Skeletal muscle cell (primary cell): ENCODE measurements at regions not wholly inside any gene's neighbourhood (a gene's known extent, or its start where the extent isn't known, plus 50 kb on each side); places are given as distances from the start of the nearest gene placed in this dataset.

Source experiments
- DNase-seq: peaks from one replicate; pipeline ENCODE4 v3.0.0-alpha.2; 2010; ENCODE audit warnings: low read depth
- H3K4me3 ChIP-seq: 2 replicates; pipeline ENCODE4 v1.5.1; 2011; ENCODE audit warnings: low read depth, mild to moderate bottlenecking, control low read depth, low read length, moderate library complexity

DNA sequence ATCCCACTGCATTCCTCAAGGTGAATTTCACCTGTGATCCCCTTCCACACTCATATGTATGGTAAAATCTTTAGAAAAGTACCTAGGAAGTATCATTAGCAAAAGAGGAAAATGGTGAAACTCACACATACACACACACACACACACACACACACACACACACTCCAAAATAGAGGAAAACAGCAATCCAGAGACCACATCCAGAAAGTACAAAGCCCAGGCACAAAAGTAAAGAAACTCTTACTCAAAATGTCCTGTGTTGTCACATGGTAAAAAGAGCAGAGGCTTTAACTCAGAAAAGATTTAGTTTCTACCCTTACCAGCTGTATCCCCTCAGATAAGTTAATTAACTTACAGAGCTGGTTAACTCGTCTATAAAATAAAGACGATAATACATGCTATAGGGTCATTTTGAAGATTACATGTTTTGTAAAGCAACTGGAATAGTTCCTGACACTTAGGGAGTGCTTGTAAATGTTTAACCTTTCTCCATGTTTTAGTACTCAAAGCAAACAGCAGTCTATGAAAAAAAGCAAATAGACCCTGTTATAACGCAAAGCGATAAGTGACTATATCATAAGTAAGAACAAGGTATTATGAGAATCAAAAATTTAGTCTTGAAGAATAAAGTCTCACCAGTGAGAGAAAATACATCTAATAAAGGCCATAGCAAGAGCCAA is 360.0 kb upstream of the LRATD1 start:
- no peak for DNase-seq
- H3K4me3 ChIP-seq = no peak overlapping the region

DNA sequence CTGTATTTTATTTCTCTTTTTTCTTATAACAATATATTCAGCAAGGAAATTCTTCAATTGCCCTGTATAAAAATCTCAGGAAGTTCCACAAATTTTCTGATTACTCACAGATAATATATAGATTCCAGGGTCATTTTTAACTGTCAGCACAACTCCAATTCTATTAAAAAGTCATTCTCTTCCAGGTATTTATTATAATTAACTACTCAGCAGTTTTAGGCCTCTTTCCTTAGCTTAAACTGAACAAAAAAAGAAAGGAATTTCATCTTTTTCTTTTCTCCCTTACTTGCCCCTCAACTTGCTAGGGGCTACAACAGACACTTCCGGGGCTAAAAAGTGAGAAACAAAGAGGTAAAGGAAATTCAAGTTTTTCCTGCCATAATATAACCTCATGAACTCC is 358.9 kb upstream of the LRATD1 start:
- H3K4me3 ChIP-seq = no peak overlapping the region

DNA sequence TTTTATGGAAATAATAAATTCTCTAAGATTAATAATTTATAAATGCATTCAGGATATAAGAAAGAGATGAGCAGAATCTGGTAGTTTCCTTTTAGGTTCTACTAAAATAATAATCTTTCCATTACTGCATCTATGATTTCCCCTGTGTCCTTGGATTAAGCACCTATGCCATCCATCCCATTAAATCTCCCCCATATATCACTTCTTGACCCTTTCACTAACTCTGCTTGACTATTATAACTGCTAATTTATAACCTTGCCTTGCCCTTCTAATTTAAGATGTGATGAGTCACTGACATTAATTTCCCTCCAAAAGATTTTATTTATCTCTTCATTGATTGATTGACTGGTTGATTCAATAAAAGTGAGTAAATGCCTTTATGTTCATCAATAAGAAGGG is 348.3 kb upstream of the LRATD1 start:
- H3K4me3 ChIP-seq = no peak overlapping the region
- DNase-seq = no peak

More for the DNA sequence above, 358.9 kb upstream of the LRATD1 start:
- DNase-seq = no peak

DNA sequence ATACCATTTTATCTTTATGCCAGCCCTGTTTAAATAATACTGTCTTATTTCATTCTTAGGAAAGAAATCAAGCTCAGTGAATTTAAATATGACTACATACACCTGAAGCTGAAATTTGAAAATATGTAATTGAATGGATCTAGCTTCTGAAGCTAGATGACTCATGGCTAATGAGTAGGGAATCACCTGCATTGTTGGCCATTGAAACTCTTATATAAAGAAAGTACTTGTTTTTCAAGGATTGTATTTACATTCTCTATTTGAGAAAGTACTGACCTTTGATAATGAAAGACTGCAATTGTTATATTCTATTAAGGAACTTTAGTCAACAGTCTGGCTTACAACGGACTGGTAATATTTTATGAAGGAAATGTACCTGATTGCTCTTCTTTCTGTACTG is 346.7 kb upstream of the LRATD1 start:
- H3K4me3 ChIP-seq = no peak overlapping the region

DNA sequence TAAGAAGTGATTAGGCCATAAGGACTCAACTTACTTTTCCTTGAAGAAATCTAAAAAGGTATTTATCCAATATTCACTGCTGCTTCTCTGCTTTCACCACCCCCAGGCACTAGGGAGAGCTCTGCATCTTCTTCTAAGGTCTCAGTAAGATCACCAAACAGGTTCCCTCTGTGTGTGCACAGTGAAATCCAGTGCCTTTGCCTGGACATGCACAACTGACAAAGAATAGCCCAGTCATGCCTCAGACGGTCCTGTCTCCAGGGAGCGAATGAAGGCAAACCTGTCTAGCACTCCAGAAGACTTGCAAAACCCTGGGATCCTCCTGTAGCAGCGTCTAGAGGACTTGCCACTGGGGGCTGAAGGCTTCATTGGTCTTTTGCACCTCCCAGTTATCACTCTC is 344.5 kb upstream of the LRATD1 start:
- no peak for DNase-seq
- H3K4me3 ChIP-seq = no peak overlapping the region

More for the DNA sequence above, 346.7 kb upstream of the LRATD1 start:
- no peak for DNase-seq

DNA sequence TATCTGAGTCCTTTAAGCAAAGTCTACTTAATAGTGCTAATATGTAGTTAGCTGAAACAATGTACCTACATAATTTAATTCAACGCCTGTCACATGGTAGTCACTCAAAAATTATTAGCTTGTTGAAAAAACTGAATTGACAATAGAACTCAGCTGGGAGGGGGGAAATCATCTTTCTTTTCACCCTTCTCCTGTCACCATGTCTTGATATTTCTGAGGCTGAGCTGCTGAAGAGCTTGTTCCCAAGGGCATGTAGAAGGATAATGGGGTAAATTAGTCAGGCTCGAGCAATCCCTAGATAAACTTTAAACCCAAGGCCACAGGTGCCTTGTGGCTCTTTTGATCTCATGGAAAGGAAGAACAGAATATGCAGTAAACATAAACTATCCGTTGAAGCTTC is 339.6 kb upstream of the LRATD1 start:
- H3K4me3 ChIP-seq = no peak overlapping the region
- DNase-seq = no peak

DNA sequence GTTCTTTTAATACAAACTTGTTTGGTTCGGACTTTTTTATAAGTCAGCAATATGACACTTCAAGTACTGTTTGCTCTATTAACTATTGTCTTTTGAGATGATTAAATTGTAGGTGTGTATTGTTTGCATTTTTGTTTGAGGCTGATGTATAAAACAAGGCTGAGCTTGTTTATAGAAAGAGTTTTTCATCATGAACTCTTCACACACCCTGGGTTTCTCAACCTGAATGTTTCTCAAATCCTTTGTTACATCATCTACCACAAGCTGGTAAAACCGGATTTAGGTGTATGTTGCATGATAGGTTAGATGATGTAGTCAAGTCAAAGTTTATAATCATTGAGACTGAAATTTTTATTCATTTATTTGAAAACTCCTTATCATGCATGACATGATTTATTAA is 335.2 kb upstream of the LRATD1 start:
- DNase-seq = no peak
- H3K4me3 ChIP-seq = no peak overlapping the region

DNA sequence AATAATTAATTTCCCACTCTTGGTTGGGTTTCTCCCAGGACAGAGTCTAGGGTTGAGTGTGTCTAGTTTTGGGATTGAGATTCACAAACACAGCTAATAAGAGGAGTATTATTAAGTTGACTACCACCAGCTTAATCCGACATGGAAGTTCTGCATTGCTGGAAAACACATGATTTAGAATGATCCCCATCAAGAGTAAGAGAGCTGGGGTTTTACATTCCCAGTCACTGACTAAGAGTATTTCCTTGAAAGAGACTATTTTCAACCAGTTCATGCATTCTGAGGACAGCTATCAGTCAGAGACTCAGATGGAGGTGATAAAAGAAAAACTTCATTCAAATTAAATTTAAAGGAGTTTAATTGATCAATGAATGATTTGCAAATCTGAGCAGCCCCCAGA is 334.6 kb upstream of the LRATD1 start:
- no peak for DNase-seq
- H3K4me3 ChIP-seq = no peak overlapping the region

DNA sequence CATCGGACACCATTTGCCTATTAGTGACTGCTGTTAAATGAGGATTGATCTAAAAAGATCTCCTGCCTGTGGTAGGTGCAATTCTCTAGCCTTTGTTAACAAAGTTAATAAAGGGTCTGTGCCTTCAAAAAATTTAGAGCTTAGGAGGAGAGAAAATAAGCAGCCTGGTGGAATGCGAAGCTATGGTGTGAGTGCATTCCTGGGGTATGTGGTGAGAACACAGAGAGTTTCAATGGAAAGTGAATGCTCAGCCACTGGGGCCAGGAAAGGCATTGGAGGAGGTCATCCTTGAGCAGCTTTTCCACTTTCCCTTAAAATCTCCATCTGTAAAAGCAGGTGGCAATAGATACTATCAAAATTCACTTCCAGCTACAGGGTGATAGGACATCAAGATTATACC is 331.2 kb upstream of the LRATD1 start:
- H3K4me3 ChIP-seq = no peak overlapping the region
- DNase-seq = no peak

DNA sequence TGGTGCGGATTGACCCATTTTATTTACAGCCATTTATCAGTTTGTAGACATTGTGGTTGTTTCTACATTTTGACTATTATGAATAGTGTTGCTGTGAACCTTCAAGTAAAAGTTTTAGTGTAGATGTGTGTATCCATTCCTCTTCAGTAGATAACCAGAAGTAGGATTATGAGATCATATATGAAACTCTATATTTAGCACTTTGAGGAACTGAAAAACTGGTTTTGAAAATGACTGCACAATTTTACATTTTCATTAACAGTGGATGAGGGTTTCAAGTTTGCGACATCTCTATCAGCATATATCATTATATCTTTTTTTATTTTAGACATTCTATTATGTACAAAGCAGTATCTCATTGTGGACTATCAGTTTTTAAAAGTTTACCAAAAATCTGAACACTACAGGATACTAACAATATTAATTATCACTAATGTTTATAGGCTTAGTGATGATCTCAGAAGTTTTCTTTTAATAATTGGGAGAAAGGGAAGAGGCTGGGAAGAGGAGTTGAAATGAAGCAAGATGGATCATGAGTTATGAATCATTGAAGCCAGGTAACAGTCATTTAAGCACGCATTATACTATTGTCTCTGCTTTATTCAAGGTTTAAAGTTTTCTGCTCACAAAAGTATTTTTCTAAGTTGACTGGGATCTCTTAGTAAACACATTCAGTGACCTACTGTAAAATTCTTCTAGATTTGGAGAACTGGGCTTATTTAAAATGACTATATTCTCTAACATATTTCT is 329.0 kb upstream of the LRATD1 start:
- H3K4me3 ChIP-seq = no peak overlapping the region
- no peak for DNase-seq

DNA sequence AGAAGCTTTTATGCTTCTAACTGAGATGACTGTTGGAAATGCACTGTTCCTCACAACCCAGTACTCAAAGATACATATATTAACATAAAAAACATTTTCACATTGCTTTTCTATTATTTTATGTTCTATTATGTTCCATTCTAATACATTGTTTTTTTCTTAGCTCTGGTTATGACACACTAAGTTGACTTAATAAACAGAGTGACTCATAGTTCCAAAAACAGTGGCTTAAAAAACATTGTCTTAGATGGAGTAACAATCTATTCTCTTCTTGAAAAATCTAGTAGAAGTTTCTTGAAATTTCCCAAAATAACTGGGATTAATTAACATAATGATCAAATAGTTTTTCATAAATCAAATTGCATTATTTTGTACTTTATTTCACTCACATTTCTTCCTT is 328.2 kb upstream of the LRATD1 start:
- DNase-seq = no peak
- no peak overlapping the region for H3K4me3 ChIP-seq

DNA sequence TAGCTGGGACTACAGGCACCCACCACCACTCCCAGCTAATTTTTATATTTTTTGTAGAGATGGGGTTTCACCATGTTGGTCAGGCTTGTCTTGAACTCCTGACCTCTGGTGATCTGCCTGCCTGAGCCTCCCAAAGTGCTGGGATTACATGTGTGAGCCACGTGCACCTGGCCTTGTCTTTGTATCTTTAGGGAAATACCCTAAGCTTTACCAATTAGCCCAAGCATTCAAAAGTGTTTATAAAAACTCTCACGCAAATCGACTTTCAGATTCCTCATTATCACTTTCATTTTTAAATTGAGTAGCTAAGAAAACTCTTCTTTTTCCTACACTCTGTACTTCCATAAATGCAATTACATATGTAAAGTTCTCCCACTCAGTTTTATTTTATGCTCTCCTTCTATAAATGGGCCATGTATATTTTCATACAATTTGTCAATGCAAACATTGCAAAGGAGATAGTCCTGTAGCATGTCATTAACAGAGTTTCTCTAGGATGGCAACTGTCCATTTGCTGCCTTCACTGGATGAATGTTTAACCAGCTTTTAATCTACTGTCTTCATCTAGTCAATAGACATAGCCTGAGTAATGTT is 326.2 kb upstream of the LRATD1 start:
- no peak for DNase-seq
- no peak overlapping the region for H3K4me3 ChIP-seq

DNA sequence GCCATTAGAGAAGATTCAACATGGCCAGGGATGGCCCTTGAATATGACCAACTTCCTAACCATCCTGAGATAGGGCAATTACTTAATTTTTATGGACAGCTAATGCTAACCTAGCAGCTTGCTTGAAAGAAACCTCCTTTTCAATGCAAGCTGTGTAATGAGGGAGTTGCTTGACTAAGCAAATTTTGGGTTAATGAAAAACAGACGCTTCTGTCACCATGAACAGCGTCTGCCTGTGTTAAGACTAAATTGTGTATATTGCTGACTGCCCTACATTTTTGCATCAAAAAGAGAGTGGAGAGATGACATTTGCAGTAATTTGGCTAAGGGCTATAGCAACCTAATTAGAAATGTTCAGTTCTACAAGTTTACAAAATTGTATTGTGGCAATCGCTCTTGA is 319.2 kb upstream of the LRATD1 start:
- no peak for DNase-seq
- no peak overlapping the region for H3K4me3 ChIP-seq

DNA sequence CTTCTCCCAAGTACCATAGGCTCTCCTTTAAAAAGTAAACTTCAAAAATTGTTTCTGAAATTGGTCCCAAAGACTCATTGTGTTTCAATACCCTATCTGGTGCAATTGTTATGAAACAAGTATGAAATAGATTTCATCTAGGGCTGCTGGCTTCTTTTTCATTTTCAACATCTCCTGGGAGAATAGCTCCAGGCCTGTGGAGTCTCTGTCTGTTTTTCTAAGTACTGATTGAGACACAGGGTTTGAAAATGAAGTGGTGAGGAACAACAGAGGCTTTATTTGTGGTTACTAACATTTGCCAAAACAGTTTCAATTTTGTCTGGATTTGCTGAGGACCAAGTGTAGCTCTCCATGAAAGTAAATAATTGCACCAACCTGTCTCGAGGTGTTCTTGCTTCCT is 315.9 kb upstream of the LRATD1 start:
- H3K4me3 ChIP-seq = no peak overlapping the region
- no peak for DNase-seq

DNA sequence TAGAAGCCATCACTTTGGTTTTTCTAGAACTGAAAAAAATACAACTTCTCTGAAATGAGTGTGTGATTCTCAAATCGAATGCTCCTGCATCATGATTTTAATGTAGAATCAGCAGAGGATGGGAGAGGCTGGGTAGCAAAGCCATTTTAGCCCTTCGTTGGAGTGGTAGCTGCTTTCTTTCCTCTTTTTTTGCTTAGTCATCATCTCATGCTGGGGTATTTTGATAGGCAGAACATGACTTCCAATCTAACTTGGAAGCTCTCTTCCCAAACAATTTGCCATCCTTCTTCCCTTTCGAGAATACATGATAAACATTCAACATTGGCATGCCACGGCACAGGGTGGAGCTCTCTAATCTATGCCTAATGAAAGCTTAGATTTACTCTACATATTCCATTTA is 311.2 kb upstream of the LRATD1 start:
- no peak overlapping the region for H3K4me3 ChIP-seq
- DNase-seq = no peak

DNA sequence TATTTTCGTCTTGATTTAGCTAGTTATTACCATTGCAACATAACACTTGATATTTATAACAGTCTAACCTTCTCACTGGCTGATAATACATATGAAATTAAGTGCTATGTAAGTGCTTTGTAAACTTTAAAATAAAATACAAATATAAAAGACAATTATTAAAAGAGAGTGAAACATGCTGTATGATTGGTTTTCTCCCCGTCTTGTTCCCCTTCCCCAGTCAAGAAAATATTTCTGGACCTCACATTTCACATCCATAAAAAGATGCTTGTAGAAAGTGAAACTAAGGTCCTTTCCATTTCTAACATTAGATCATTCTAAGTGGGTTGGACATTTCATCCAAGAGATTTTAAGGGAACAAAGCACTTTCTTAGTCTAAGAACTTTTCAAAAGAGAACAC is 310.2 kb upstream of the LRATD1 start:
- H3K4me3 ChIP-seq = no peak overlapping the region
- DNase-seq = no peak

DNA sequence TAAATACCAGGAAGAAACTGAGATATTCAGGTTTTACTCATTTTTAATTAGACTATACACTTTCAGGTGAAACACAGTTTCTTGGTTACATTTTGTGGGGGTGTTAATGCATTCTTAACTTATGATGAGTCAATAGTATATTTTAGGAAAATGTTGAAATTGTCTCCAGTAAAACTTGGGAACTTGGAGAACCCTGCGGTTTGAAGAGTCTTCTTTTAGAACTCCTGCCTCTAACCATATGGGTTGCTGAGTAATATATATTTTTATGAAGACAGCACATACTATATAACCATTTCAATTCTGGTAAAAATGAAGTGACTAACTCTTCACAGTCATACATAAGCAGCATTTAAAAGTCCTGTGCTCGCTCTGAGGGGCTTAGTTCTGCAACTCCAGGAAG is 308.2 kb upstream of the LRATD1 start:
- H3K4me3 ChIP-seq = no peak overlapping the region
- DNase-seq = peak; percentile 29

DNA sequence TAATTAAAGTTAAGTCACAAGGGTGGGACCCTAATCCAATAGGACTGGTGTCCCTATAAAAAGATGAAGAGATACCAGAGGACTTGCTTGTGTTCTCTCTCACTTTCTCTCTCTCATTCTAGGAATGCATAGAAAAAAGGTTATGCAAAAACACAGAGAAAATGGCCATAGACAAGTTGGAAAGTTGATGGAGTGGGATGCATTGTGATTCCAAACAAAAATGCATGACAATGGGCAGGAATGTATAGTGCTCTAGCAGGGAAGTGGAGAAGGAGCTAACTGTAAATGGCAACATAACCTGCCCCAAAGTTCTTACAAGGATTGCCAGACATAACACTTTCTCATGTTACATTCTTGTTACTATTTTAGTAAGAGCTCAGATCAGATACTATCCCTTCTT is 301.6 kb upstream of the LRATD1 start:
- no peak for DNase-seq
- no peak overlapping the region for H3K4me3 ChIP-seq

DNA sequence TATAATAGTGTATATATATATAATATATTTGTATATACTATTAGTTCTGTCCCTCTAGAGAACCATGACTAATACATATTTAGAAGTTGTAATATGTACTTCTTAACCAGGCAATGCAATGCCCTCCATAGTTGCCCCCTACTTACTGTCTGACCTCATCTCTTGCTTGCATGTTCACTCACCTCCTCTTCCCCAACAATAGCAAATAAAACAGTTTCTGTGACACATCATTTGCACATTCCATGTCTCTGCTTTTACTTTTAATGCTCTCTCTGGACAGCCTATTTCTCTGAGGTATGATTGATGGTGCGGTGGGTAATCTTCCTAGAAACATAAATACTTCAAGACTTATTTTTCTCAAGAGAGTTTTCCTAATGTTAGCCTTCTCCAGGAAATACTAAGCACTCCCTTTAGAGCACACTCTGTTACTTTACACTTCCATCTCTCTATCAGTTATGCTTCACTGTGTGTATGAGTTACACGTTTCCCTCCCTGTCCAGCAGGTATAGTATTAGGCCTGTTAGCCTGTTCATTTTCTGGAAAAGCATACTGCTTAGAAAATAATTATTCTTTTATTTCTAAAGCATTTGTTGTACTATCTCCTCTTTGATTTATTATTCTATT is 295.6 kb upstream of the LRATD1 start:
- peak; percentile 50 for DNase-seq
- H3K4me3 ChIP-seq = no peak overlapping the region

DNA sequence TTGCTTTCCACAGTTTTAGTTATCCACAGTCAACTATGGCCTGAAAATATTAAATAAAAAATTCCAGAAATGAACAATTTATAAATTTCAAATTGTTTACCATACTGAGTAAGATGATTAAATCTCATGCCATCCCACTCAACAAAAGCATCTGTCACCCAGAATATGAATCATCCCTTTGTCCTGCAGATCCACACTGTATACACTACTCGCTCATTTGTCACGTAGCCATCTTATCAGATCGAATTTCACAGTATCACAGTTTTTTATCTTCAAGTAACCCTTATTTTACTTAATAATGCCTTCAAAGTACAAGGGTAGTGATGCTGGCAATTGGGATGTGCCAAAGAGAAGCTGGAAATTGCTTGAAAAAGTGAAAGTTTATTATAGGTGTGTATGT is 291.8 kb upstream of the LRATD1 start:
- H3K4me3 ChIP-seq = no peak overlapping the region
- DNase-seq = no peak

DNA sequence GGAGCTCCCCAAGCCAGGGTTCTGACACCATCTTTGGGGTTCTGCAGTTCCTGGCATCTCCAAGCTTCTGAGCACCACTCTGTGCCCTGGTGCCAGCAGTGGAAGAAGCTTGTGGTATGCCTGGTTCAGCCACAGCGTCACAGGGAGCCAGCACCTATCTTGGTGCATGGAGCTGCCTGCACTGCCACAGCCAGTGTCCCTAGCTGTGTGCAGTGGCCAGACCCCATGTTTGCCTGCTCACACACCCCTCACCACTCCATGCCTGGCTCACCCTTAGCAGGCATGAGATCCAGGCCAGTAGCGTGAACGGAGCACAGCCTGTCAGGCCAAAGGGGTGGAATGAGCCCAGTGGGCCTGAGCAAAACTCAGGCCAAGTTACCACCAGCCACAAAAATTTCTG is 290.2 kb upstream of the LRATD1 start:
- H3K4me3 ChIP-seq = no peak overlapping the region
- DNase-seq = no peak
